Neutrophil (primary cell): ENCODE measurements at regions not wholly inside any gene's neighbourhood (a gene's known extent, or its start where the extent isn't known, plus 50 kb on each side); places are given as distances from the start of the nearest gene placed in this dataset.

Experiments
- H3K27ac ChIP-seq: fragments of 200-600 bp; sonication (generic); 2 replicates; pipeline ENCODE4 v1.5.1; 2016; ENCODE audit warnings: mild to moderate bottlenecking, moderate library complexity
- H3K27me3 ChIP-seq: fragments of 200-600 bp; sonication (generic); 2 replicates; pipeline ENCODE4 v1.6.0; 2016; ENCODE audit warnings: mild to moderate bottlenecking
- H3K36me3 ChIP-seq: fragments of 200-600 bp; sonication (generic); 2 replicates; pipeline ENCODE4 v1.5.1; 2017
- H3K4me1 ChIP-seq, 2 experiments: fragments of 200-600 bp in 1 of 2; sonication (generic) in 1 of 2; 1 replicate in 1 of 2; 2 replicates in 1 of 2; pipeline versions ENCODE4 v1.5.1 to v1.6.1; 2013 to 2016; ENCODE audit warnings: low read depth in 1 of 2, low read length in 1 of 2, mild to moderate bottlenecking in 1 of 2, moderate library complexity in 1 of 2; ENCODE audit not compliant: control insufficient read depth in 1 of 2, insufficient read depth in 1 of 2
- H3K4me3 ChIP-seq, 2 experiments: fragments of 200-600 bp in 1 of 2; sonication (generic) in 1 of 2; 1 replicate in 1 of 2; 2 replicates in 1 of 2; pipeline ENCODE4 v1.5.1; 2013 to 2016; ENCODE audit warnings: low read depth in 1 of 2, low read length in 1 of 2, mild to moderate bottlenecking in 1 of 2, moderate library complexity in 1 of 2
- H3K9me3 ChIP-seq: fragments of 200-600 bp; sonication (generic); 2 replicates; pipeline ENCODE4 v1.5.1; 2016
- TF ChIP-seq, protein P1 (sequence below): fragments of 200-600 bp; sonication (generic); IDR thresholded peaks from 2 replicates; pipeline ENCODE4 v1.5.1; 2016; ENCODE audit warnings: antibody characterized with exemption

DNA sequence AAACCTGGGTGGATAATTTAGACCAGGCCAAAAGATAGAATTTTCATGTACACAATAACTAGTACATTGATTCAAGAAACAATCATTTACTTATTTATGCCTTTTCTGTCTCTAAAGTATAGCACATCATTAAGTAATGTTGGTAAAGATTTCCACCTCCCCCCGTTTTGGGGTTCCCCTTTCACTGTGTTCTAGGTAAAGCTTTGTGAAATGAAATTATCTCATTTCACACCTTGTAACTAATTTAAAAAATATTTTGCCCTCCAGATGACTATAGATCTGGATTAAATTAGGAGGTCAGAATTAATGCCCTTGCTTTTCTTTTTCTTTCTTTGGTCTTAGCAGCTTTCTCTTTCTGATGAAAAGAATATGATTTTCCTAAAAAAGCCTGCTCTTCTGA is 328.5 kb upstream of the TBC1D5 start:
- no peaks in the 10 kb centered on the region for H3K9me3 ChIP-seq
- TF ChIP-seq, protein P1, sequence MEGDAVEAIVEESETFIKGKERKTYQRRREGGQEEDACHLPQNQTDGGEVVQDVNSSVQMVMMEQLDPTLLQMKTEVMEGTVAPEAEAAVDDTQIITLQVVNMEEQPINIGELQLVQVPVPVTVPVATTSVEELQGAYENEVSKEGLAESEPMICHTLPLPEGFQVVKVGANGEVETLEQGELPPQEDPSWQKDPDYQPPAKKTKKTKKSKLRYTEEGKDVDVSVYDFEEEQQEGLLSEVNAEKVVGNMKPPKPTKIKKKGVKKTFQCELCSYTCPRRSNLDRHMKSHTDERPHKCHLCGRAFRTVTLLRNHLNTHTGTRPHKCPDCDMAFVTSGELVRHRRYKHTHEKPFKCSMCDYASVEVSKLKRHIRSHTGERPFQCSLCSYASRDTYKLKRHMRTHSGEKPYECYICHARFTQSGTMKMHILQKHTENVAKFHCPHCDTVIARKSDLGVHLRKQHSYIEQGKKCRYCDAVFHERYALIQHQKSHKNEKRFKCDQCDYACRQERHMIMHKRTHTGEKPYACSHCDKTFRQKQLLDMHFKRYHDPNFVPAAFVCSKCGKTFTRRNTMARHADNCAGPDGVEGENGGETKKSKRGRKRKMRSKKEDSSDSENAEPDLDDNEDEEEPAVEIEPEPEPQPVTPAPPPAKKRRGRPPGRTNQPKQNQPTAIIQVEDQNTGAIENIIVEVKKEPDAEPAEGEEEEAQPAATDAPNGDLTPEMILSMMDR, result no peak
- H3K27me3 ChIP-seq, result no peaks in the 10 kb centered on the region
- no peaks in the 10 kb centered on the region for H3K4me1 ChIP-seq
- no peak overlapping the region for H3K27ac ChIP-seq
- no peak overlapping the region for H3K4me3 ChIP-seq
- H3K36me3 ChIP-seq, result no peaks in the 10 kb centered on the region

DNA sequence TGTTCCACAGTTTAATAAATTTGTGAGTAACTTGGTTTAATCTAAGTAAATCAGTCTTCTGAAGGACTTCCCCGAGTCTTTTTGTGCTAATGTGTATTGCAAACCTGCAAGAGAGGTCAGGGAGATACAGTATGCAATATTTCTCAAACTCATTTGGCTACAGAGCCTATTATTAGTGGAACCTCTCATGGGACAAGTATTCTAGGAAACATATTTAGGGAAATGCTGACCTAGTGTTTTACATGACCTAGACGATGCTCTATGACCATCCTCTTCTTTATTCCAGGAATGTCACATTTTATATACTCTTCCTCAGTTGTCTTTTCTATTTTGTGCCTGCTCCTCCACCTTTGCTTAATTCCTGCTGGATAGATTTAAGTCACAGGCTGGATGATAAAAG is 327.8 kb upstream of the TBC1D5 start:
- H3K9me3 ChIP-seq, result no peaks in the 10 kb centered on the region
- H3K4me1 ChIP-seq, result no peaks in the 10 kb centered on the region
- no peaks in the 10 kb centered on the region for H3K36me3 ChIP-seq
- no peaks in the 10 kb centered on the region for H3K27me3 ChIP-seq
- TF ChIP-seq, protein P1, result no peak
- no peak overlapping the region for H3K4me3 ChIP-seq
- no peak overlapping the region for H3K27ac ChIP-seq

DNA sequence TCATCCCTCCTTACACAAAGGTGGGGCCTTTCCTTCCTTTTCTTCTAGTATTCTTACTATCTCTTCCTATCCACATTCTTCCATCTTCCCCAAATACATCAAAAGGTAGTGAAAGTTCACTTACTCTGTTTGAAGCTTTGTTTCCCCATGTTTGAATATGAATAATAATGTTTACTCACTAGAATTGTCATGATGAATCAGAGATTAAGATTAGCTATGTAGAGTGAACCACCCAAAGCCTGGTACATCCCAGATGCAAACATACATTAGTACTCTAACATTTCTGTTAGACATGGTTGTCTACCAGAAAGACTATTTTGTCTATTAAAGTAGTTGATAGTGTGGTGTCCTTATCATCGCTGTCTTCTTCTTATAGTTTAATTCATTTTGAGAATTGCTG is 327.1 kb upstream of the TBC1D5 start:
- Histone ChIP-seq H3K9me3 (no peaks in the 10 kb centered on the region), H3K4me1 (no peaks in the 10 kb centered on the region), H3K36me3 (no peaks in the 10 kb centered on the region), H3K4me3 (no peak overlapping the region), H3K27me3 (no peaks in the 10 kb centered on the region), H3K27ac (no peak overlapping the region)
- TF ChIP-seq, protein P1, result no peak

DNA sequence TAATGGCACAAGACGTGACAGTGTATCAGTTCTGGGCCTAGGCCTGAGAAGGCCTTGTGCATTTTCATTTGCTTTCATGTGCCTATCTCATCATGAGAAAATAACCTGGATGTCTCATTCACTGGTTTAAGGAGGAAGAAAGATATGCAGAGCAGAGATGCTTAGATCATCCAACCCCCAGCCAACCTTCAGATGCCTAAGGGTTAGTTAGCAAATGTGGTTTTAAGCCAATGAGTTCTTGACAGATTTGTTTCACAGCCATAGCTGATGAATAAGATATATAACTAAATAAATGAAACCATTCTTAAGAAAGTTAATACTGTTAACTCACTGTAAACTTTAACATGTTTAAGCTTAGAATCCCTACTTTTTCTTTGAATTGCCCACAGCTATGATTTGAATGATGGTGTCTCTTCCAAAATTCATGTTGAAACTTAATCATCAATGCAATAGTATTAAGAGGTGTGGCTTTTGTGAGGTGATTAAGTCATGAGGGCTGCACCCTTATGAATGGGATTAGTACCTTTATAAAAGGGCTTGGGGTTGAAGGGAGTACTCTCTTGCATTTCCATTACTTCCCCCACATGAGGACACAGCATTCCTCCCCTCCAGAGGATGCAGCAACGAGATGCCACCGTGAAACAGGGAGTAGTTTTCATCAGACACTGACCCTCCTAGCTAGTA is 324.6 kb upstream of the TBC1D5 start:
- Histone ChIP-seq H3K4me1 (no peaks in the 10 kb centered on the region), H3K9me3 (no peaks in the 10 kb centered on the region), H3K36me3 (no peaks in the 10 kb centered on the region), H3K4me3 (no peak overlapping the region), H3K27me3 (no peaks in the 10 kb centered on the region), H3K27ac (no peak overlapping the region)
- TF ChIP-seq, protein P1, result no peak

DNA sequence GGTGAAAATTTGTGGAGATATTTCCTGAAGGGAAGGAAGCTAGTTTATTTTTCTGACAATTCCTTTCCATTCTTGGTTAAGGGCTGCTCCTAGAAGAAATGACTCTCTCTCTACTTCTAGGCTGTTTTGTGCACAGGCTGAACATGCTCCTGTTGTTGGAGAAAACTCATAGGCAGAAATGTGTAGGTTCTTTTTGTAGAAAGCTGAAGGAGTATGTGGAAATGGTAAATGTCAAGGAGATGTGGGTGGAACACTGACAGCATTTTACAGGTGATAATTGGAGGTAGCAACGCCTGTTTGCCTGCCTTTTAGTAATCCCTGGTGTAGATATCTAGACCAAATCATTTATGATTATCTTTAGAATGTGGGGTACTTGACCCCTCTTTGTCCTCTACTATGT is 322.2 kb upstream of the TBC1D5 start:
- TF ChIP-seq, protein P1, result no peak

More for the DNA sequence above, 322.2 kb upstream of the TBC1D5 start:
- Histone ChIP-seq H3K27ac (no peak overlapping the region), H3K4me3 (no peak overlapping the region), H3K36me3 (no peaks in the 10 kb centered on the region), H3K9me3 (no peaks in the 10 kb centered on the region), H3K4me1 (no peaks in the 10 kb centered on the region), H3K27me3 (no peaks in the 10 kb centered on the region)
